SK-N-SH (cell line): ENCODE measurements at regions not wholly inside any gene's neighbourhood (a gene's known extent, or its start where the extent isn't known, plus 50 kb on each side); places are given as distances from the start of the nearest gene placed in this dataset.

ENCODE experiments used
- CTCF ChIA-PET: fragments of 300-600, 350-600 bp; formaldehyde crosslinking; extraction: SDS; loops from one replicate; lab custom pipeline; 2021; lab: Yijun Ruan, JAX
- POLR2A ChIA-PET: fragments of 350-600 bp; sonication (Branson Sonifier 250); formaldehyde crosslinking; extraction: SDS; loops from one replicate; lab custom pipeline; 2020; ENCODE audit warnings: antibody characterized with exemption, inconsistent platforms; lab: Yijun Ruan, JAX
- DNase-seq: peaks from one replicate; pipeline ENCODE4 v3.0.0; 2012
- H2AFZ ChIP-seq: fragments of 200-600 bp; sonication (generic); 2 replicates; pipeline ENCODE4 v1.8.1; 2016; ENCODE audit warnings: antibody characterized with exemption, mild to moderate bottlenecking, low read depth
- H3F3A ChIP-seq: fragments of 200-600 bp; sonication (generic); replicated peaks from 2 replicates; pipeline ENCODE3; 2016; ENCODE audit warnings: antibody characterized with exemption, mild to moderate bottlenecking; ENCODE audit not compliant: insufficient read depth
- H3K27ac ChIP-seq, 2 experiments: fragments of 200-500 bp in 1 of 2; fragments of 200-600 bp in 1 of 2; sonication (Bioruptor generic) in 1 of 2; sonication (generic), shearing (Covaris generic) in 1 of 2; 2 replicates each; pipeline versions ENCODE4 v1.5.1 to v1.6.1; 2014 to 2016; ENCODE audit warnings: low read depth in 2 of 2, inconsistent platforms in 1 of 2, low read length in 1 of 2, mild to moderate bottlenecking in 1 of 2, mixed read lengths in 1 of 2
- H3K27me3 ChIP-seq: fragments of 200-600 bp; sonication (generic), shearing (Covaris generic); 2 replicates; pipeline ENCODE4 v1.6.1; 2016; ENCODE audit warnings: mixed run types; ENCODE audit not compliant: insufficient read depth
- H3K36me3 ChIP-seq, 2 experiments: fragments of 200-500 bp in 1 of 2; fragments of 200-600 bp in 1 of 2; sonication (Bioruptor generic) in 1 of 2; sonication (generic) in 1 of 2; replicated peaks in 1 of 2; 2 replicates each; pipeline versions ENCODE3 to v1.5.1; 2014 to 2016; ENCODE audit warnings: low read length in 1 of 2, mild to moderate bottlenecking in 1 of 2; ENCODE audit not compliant: insufficient read depth in 2 of 2, control insufficient read depth in 1 of 2
- H3K4me1 ChIP-seq, 2 experiments: fragments of 200-500 bp in 1 of 2; fragments of 200-600 bp in 1 of 2; sonication (Bioruptor generic) in 1 of 2; sonication (generic), shearing (Covaris generic) in 1 of 2; 2 replicates each; pipeline versions ENCODE4 v1.5.1 to v1.6.1; 2014 to 2016; ENCODE audit warnings: low read depth in 1 of 2, low read length in 1 of 2, mixed run types in 1 of 2; ENCODE audit not compliant: insufficient read depth in 2 of 2, control insufficient read depth in 1 of 2
- H3K4me2 ChIP-seq: fragments of 200-600 bp; sonication (generic), shearing (Covaris generic); 2 replicates; pipeline ENCODE4 v1.6.1; 2017; ENCODE audit warnings: mixed run types
- H3K4me3 ChIP-seq, 2 experiments: fragments of 200-500 bp in 1 of 2; fragments of 200-600 bp in 1 of 2; sonication (Bioruptor generic) in 1 of 2; sonication (generic), shearing (Covaris generic) in 1 of 2; 2 replicates each; pipeline versions ENCODE4 v1.5.1 to v1.8.1; 2014 to 2016; ENCODE audit warnings: low read depth in 2 of 2, inconsistent platforms in 1 of 2, low read length in 1 of 2, mild to moderate bottlenecking in 1 of 2, mixed read lengths in 1 of 2, moderate library complexity in 1 of 2
- H3K79me2 ChIP-seq: fragments of 200-600 bp; sonication (generic); 2 replicates; pipeline ENCODE4 v1.8.1; 2017; ENCODE audit warnings: mild to moderate bottlenecking; ENCODE audit not compliant: insufficient read depth
- H3K9ac ChIP-seq: fragments of 200-600 bp; sonication (generic); 2 replicates; pipeline ENCODE4 v1.6.1; 2017; ENCODE audit warnings: mixed run types
- H3K9me2 ChIP-seq: fragments of 200-600 bp; sonication (generic); 2 replicates; pipeline ENCODE4 v1.6.1; 2017; ENCODE audit warnings: mixed run types
- H3K9me3 ChIP-seq: fragments of 200-600 bp; sonication (generic); 2 replicates; pipeline ENCODE4 v1.6.1; 2017; ENCODE audit warnings: mixed run types, mild to moderate bottlenecking, moderate library complexity
- H4K20me1 ChIP-seq: fragments of 200-600 bp; sonication (generic); 2 replicates; pipeline ENCODE4 v1.6.1; 2017; ENCODE audit warnings: mild to moderate bottlenecking, mixed run types; ENCODE audit not compliant: insufficient read depth
- EP300 ChIP-seq, 2 experiments: IDR thresholded peaks; 2 replicates each; pipeline versions ENCODE4 v1.4.0 to v1.6.1; 2012; ENCODE audit warnings: borderline replicate concordance in 1 of 2, low read depth in 1 of 2, low read length in 1 of 2
- EZH2phosphoT487 ChIP-seq: fragments of 200-600 bp; sonication (generic); IDR thresholded peaks from 2 replicates; pipeline ENCODE4 v1.6.1; 2017; ENCODE audit warnings: low read depth, mixed run types, mild to moderate bottlenecking, antibody characterized with exemption, moderate library complexity, borderline replicate concordance
- FOXJ3 ChIP-seq: sonication (generic); formaldehyde crosslinking; IDR thresholded peaks from 2 replicates; pipeline ENCODE4 v1.5.1; 2020; ENCODE audit warnings: mild to moderate bottlenecking, missing genetic modification reagents
- FOXM1 ChIP-seq: IDR thresholded peaks from 2 replicates; pipeline ENCODE4 v1.4.0; 2012; ENCODE audit warnings: low read depth, mild to moderate bottlenecking
- IRF3 ChIP-seq: fragments of 150-350 bp; IDR thresholded peaks from 2 replicates; pipeline ENCODE4 v1.6.1; 2016; ENCODE audit warnings: mild to moderate bottlenecking, low read depth, low read length
- NFIC ChIP-seq: IDR thresholded peaks from 2 replicates; pipeline ENCODE4 v1.4.0; 2012; ENCODE audit warnings: borderline replicate concordance
- PBX3 ChIP-seq: IDR thresholded peaks from 2 replicates; pipeline ENCODE4; 2012
- RAD21 ChIP-seq: IDR thresholded peaks from 2 replicates; pipeline ENCODE4 v1.6.1; 2012; ENCODE audit warnings: mild to moderate bottlenecking, low read length
- RCOR1 ChIP-seq: fragments of 150-350 bp; IDR thresholded peaks from 2 replicates; pipeline ENCODE4 v1.6.1; 2017; ENCODE audit warnings: antibody characterized with exemption, low read length
- REST ChIP-seq: IDR thresholded peaks from 2 replicates; pipeline ENCODE4 v1.6.1; 2012; ENCODE audit warnings: mild to moderate bottlenecking, low read depth, low read length, moderate library complexity
- TEAD4 ChIP-seq: IDR thresholded peaks from 2 replicates; pipeline ENCODE4 v1.4.0; 2012; ENCODE audit warnings: mild to moderate bottlenecking, borderline replicate concordance; ENCODE audit not compliant: insufficient read depth
- WGBS: methylation state at CpG from one replicate; pipeline ENCODE4 v1.1.6; 2017; ENCODE audit warnings: low lambda C conversion rate; 5-methylcytosine and 5-hydroxymethylcytosine counted together
- TF ChIP-seq, protein P1 (sequence below): fragments of 150-350 bp; IDR thresholded peaks from 2 replicates; pipeline ENCODE4 v1.6.1; 2017; ENCODE audit warnings: antibody characterized with exemption, low read length, low read depth, borderline replicate concordance
- TF ChIP-seq, protein P2 (sequence below): IDR thresholded peaks from 2 replicates; pipeline ENCODE4 v1.4.0; 2012; ENCODE audit warnings: low read depth

- no peaks in the 10 kb centered on the region for H3K9me3 ChIP-seq
- no peak overlapping the region for H3K27ac ChIP-seq
- H3K27me3 ChIP-seq: no peaks in the 10 kb centered on the region
- no peaks in the 10 kb centered on the region for H3K9me2 ChIP-seq
- ChIA-PET POLR2A (no interaction called here), CTCF (interaction anchor here (0.8 to 4.0 kb wide), 2 partner anchors 9 to 294 kb away, joined by 3 to 28 read pairs; no protein-coding TSS in a partner anchor)
- no peak overlapping the region for H3K4me3 ChIP-seq
- no peak for DNase-seq
- H3K4me1 ChIP-seq: no peaks in the 10 kb centered on the region; a peak in 1 of 4 replicates
- no peaks in the 10 kb centered on the region for H3K36me3 ChIP-seq
- TF ChIP-seq RCOR1 (no peak), FOXJ3 (CRISPR knock-in tag) (no peak), EP300 (IDR thresholded peaks at IDR 0.05; ENCODE audit: borderline replicate concordance in 1 of 2, low read depth in 1 of 2, low read length in 1 of 2) (no peak), TEAD4 (no peak), PBX3 (no peak), EZH2phosphoT487 (no peak), REST (no peak), IRF3 (no peak), RAD21 (no peak), FOXM1 (no peak), NFIC (no peak)
- TF ChIP-seq, protein P1, sequence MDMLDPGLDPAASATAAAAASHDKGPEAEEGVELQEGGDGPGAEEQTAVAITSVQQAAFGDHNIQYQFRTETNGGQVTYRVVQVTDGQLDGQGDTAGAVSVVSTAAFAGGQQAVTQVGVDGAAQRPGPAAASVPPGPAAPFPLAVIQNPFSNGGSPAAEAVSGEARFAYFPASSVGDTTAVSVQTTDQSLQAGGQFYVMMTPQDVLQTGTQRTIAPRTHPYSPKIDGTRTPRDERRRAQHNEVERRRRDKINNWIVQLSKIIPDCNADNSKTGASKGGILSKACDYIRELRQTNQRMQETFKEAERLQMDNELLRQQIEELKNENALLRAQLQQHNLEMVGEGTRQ: no peak
- TF ChIP-seq, protein P2, sequence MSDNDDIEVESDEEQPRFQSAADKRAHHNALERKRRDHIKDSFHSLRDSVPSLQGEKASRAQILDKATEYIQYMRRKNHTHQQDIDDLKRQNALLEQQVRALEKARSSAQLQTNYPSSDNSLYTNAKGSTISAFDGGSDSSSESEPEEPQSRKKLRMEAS: no peak
- 64% methylated on average over 10 of the region's 10 CpGs for WGBS
- no peaks in the 10 kb centered on the region for H4K20me1 ChIP-seq
- no peaks in the 10 kb centered on the region for H3K79me2 ChIP-seq
- no peak overlapping the region for H3K4me2 ChIP-seq
- H3F3A ChIP-seq: no peaks in the 10 kb centered on the region
- no peak overlapping the region for H2AFZ ChIP-seq
- no peak overlapping the region for H3K9ac ChIP-seq
Observed at GRCh38 chr2:41707790-41708451, 339.9 kb upstream of the PKDCC start.
